Stimulated activated CD8-positive, alpha-beta memory T cell treated with anti-CD3 and anti-CD28 coated beads, Interleukin-15, amount 100 ng/mL, for 4 hours (primary cell): ENCODE measurements at regions not wholly inside any gene's neighbourhood (a gene's known extent, or its start where the extent isn't known, plus 50 kb on each side); places are given as distances from the start of the nearest gene placed in this dataset.

Experiments used
- DNase-seq, 2 donors: peaks; one replicate each; pipeline ENCODE4 v3.0.0-alpha.2; 2020; ENCODE audit warnings: low read depth in 2 of 2

GRCh38 chr13:21965095-21965494 lies 294.2 kb downstream of the FGF9 start:
- no peak for DNase-seq

DNA sequence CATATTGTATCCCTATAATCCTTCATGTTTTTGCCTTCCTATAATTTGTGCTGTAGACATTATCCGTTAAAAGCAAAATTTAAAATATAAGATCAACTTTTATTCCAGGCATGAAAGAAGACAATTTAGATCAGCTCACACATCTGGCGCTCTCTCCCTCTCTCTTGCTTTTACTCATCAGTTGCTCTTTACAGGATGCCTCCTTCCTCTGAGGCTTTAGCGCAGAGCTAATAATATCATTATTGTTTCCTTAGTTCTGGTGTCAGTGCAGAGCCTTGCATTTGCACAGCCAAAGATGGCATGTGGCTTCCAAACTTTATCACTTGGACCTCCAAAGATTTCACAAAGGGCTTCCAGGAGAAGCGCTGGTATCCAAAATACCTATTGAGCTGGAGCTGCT lies 295.1 kb downstream of the FGF9 start:
- no peak for DNase-seq

- no peak for DNase-seq
Measured at GRCh38 chr13:21967871-21968270, 297.0 kb downstream of the FGF9 start.

- no peak for DNase-seq
Measured at GRCh38 chr13:21970172-21970571, 299.3 kb downstream of the FGF9 start.

- DNase-seq: no peak
Measured at GRCh38 chr13:21970918-21971317, 300.0 kb downstream of the FGF9 start.

GRCh38 chr13:21971662-21972621 lies 301.1 kb downstream of the FGF9 start:
- DNase-seq: no peak

DNA sequence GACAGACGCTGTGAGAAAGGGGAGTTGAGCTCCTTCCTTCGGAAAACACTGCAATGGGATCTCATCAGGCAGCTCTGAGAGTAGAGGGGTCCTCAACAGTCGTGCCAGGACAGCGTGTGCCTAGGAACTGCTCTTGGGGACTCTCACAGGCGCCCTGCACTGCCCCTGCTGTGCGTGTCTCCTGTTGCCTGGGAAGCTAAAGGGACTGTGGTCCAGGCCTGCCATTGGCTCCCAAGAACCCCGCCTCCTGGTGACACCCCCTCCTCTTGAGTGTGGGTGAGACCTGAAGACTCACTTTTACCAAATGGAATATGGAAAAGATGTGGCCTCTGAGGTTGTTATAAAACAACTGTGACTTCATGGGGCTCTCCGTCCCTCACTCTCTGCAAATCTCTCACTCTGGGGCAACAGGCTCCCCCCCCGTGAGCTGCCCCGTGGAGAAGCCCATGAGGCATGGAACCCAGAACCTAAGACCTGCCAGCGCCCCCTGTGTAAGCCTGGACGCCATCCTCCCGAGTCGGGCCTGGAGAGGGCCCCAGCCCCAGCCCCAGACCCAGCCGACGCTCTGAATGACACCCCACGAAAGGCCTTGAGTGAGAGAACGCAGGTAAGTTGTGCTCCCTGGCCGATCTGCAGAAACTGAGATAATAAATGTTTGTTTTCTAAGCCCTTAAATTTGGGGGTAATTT lies 302.7 kb downstream of the FGF9 start:
- no peak for DNase-seq

DNA sequence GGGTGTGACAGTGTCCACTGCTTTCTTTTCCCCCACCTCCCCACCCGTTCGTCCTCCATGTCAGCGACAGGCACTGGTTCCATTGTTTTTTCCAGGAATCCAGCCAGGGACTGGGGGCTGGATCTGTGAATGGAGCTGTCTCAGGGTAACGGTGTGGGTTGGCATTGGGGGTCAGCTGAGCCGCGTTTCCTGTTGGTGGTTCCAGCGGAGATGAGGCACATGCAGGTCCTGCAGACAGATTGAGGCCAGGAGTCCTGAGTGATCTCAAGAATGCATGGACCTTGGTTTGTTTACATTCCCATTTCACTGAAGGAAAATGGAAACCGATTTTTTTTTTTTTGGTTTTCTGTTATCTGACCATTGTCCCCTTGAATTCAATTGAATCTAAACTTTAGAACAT lies 303.9 kb downstream of the FGF9 start:
- DNase-seq: no peak

- DNase-seq: no peak
Measured at GRCh38 chr13:21976159-21976558, 305.3 kb downstream of the FGF9 start.

DNA sequence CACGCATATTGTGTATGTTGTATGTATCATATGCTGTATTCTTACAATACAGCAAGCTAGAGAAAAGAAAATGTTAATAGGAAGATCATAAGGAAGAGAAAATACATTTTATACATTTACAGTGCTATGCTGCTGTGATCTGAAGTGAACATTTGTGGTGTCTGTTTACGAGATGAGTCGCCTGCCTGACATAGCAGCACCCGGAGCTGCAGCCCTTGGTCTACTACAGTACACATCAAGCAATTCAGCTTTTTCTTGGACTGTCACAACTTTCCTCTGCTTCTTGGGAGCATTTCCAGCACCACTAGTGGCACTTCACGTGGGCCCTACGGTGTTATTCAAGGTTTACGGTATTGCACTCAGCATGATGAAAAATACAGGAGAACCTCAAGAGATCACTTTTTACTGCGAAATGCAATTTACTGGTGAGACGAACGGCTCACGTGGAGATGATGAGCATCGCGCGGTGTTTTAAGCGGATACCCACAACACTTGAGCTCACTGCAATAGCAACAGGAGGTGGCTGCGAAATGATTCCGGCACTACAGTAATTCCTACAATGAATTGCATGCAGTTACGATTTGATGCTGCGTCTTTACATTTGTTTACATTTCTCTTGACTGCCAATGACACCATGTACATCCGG lies 308.4 kb downstream of the FGF9 start:
- DNase-seq: no peak

DNA sequence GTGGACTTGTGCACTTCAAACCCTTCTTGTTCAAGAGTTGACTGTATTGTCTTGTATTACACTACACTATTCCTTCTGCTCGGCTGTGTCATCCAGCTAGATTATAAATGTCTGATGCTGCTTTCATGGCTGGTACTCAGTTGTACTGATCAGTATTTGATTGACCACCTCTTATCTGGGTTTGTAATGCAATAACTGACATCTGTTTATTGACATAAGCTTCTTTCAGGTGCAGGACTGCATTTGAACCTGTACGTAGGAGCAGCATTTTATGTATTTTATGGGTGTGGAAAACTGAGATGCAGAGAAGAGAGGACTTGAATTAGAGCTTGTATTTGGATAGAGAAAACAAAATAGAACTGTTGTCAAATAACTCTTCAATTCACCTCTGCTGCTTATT lies 309.2 kb downstream of the FGF9 start:
- DNase-seq: no peak

DNA sequence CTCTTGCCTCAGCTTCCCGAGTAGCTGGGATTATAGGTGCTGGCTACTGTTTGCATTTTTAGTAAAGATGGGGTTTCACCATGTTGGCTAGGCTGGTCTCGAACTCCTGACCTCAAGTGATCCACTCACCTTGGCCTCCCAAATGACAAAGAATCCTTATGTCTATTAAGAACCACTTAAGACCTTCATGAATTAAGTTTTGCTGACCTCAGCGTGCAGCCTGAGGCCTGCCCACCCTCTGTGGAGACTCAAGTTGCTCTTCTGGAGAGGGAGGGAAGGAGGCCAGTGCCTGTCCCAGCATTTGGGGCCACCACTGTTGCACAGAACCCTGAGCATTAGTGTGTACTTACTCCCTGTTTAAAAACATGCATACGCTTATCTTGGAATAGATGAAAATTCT lies 313.3 kb downstream of the FGF9 start:
- no peak for DNase-seq

- DNase-seq: no peak
Measured at GRCh38 chr13:21986602-21987001, 315.7 kb downstream of the FGF9 start.

DNA sequence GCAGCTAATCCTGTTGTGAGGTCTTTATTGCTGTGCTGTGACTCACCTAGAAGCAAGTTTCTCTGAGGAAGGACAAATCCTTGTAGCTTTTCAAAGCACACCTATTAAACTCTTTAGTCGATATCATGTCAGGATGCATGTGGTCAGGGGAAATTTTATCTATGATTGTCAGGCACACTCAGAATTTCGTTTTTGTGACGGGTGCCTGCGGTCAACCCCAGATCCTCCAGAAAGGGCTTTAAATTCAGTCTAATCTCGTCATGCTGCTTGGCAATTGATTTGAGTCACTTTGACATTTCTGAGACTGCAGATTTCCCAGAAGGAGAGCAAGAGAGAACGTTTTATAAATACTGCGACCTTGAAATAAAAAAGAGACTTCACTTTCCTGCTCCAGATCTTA lies 316.9 kb downstream of the FGF9 start:
- DNase-seq: no peak

- no peak for DNase-seq
Measured at GRCh38 chr13:21988624-21989023, 317.8 kb downstream of the FGF9 start.

- DNase-seq: no peak
Measured at GRCh38 chr13:21996049-21996448, 325.2 kb downstream of the FGF9 start.

DNA sequence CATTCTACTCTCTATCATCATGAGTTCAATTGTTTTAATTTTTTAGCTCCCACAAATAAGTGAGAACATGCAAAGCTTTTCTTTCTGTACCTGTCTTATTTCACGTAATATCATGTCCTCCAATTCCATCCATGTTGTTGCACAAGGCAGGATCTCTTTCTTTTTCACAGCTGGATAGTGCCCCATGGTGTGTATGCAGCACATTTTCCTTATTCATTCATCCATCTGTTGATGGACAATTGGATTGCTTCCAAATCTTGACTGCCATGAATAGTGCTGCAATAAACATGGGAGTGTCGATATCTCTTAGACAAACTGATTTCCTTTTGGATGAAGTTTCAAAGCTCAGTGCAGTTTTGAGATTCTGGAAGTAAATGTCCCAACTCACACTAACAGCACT lies 326.9 kb downstream of the FGF9 start:
- DNase-seq: no peak

DNA sequence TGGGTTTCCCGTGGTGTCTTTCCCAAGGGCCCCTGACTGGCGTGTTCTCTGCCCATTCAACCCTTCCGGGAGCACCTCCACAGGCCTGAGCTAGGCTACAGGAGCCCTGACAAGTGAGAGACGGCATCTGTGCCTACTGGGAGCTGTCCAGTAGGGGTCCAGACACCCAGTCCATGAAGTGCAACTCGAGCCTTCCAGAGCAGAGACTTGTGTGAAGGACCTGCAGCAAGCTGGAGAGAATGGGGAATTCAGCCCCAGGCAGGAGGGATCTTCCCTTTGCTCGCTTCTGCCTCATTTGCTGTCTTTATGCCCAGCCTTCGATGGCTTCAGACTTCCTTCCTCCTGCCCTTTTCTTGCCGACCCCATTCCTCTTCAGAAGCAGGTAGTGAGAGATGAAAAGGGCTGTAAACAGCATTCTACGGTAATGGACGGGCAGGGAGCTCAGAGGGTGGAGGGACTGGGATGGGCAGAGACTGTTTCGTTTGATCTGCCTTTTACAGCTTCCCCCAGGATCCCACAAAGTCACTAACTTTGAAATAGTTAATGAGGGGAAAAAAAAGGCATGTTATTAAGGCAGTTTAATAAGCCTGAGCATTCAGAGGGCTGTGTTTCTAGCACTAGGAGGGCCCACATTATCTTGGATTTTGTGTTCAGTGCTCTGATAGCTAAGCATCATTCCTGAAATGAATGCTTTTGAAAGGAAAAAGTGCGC lies 327.6 kb downstream of the FGF9 start:
- DNase-seq: no peak

GRCh38 chr13:21999666-22000065 lies 328.8 kb downstream of the FGF9 start:
- no peak for DNase-seq

DNA sequence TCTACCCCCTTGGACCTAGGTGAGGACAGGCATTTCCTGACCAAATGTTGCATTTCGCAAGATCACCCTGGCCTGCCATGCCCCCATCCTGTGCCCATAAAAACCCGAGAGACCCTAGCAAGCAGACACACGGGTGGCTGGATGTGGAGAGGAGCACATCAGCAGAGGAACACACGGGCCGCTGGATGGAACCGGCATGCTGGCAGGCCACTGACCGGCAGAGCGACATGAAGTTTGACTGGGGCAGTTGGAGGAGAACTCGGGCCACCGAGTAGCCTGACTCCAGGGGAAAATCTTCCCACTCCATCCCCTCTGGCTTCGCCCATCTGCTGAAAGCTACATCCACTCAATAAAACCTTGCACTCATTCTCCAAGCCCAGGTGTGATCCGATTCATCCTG lies 329.3 kb downstream of the FGF9 start:
- no peak for DNase-seq

DNA sequence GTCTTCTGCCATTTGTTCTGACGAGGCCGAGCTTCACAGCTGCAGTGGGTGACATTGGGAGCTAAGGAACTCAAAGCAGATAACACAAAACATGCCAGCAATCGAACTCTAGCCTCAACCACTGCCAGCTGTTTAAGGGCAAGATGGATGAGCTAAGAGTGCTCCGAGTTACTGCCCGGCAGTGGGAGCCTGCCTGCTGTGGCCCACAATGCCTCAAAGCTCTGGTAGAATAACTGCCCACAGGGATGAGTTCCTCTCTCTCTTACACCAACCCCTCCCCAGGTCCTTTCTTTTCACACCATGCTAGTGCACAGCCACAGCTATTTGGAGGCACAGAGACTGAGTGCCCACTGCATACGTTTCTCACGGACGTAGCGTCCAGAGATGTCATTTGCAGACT lies 330.5 kb downstream of the FGF9 start:
- DNase-seq: no peak

DNA sequence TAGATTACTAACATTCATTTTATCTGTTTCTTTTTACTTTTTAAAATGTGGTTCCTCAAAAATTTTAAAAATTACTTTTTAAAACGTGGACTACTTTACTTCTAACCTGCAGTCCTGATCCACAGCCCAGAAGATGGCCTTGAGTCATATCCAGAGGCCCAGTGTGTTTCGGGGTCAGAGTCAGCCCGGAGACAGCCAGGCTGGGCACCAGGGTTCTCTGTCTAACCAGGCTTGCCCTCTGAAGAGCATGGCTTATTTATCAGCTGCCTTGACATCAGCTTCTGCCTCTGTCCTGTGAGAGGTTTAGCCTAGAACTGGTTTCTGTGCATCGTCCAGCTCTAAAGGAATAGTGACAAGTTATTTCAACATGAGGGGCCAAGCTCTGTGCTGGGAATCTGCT lies 332.0 kb downstream of the FGF9 start:
- DNase-seq: no peak
